Thyroid gland (tissue), 4 donors: ENCODE measurements at regions not wholly inside any gene's neighbourhood (a gene's known extent, or its start where the extent isn't known, plus 50 kb on each side); places are given as distances from the start of the nearest gene placed in this dataset.

ENCODE experiments used
- POLR2A ChIP-seq, 2 donors: fragments of 450-650 bp; IDR thresholded peaks; one replicate each; pipeline ENCODE4 v1.6.1; 2017; ENCODE audit warnings: antibody characterized with exemption in 2 of 2, mild to moderate bottlenecking in 2 of 2, moderate library complexity in 1 of 2
- TF ChIP-seq, protein P1 (sequence below), 6 experiments: fragments of 200-600 bp in 3 of 6; fragments of 450-650 bp in 3 of 6; sonication (generic) in 3 of 6; IDR thresholded peaks; one replicate each; pipeline ENCODE4 v1.5.1; 2016 to 2019; ENCODE audit warnings: antibody characterized with exemption in 6 of 6, mild to moderate bottlenecking in 2 of 6, inconsistent platforms in 1 of 6, moderate library complexity in 1 of 6

- TF ChIP-seq, protein P1, sequence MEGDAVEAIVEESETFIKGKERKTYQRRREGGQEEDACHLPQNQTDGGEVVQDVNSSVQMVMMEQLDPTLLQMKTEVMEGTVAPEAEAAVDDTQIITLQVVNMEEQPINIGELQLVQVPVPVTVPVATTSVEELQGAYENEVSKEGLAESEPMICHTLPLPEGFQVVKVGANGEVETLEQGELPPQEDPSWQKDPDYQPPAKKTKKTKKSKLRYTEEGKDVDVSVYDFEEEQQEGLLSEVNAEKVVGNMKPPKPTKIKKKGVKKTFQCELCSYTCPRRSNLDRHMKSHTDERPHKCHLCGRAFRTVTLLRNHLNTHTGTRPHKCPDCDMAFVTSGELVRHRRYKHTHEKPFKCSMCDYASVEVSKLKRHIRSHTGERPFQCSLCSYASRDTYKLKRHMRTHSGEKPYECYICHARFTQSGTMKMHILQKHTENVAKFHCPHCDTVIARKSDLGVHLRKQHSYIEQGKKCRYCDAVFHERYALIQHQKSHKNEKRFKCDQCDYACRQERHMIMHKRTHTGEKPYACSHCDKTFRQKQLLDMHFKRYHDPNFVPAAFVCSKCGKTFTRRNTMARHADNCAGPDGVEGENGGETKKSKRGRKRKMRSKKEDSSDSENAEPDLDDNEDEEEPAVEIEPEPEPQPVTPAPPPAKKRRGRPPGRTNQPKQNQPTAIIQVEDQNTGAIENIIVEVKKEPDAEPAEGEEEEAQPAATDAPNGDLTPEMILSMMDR (IDR thresholded peaks at IDR 0.05), result no peak
- no peak for TF ChIP-seq POLR2A (IDR thresholded peaks at IDR 0.05)
Observed at GRCh38 chr3:31268868-31269267, 263.9 kb upstream of the STT3B start.
